Psoas muscle (tissue), 7 donors: ENCODE measurements at regions not wholly inside any gene's neighbourhood (a gene's known extent, or its start where the extent isn't known, plus 50 kb on each side); places are given as distances from the start of the nearest gene placed in this dataset.
A peak's percentile ranks its signal among the peaks of the same experiment; 100 is the strongest.
"Not testable (repeated sequence)": the region's sequence is repeated elsewhere in the genome, so short reads cannot be mapped to it uniquely, and the experiment has no call there.

Source experiments
- ATAC-seq, 4 donors: fragments of 200-7000 bp; cut with Tn5 transposase; one replicate each; pipeline ENCODE4 v1.9.1; 2020; ENCODE audit warnings: moderate library complexity in 3 of 4, mild to moderate bottlenecking in 2 of 4
- DNase-seq, 2 donors: peaks; one replicate each; pipeline ENCODE4 v3.0.0-alpha.2; 2020
- H3K27ac ChIP-seq: fragments of 200-600 bp; one replicate; pipeline ENCODE4 v1.8.0; 2022
- H3K27me3 ChIP-seq, 3 donors: fragments of 200-600 bp in 1 of 3; one replicate each; pipeline versions ENCODE4 v1.6.1 to v1.8.0; 2013 to 2022; ENCODE audit warnings: low read length in 2 of 3, mild to moderate bottlenecking in 2 of 3, moderate library complexity in 1 of 3; ENCODE audit not compliant: insufficient read depth in 3 of 3
- H3K36me3 ChIP-seq, 2 donors: fragments of 200-600 bp in 1 of 2; one replicate each; pipeline versions ENCODE4 v1.6.1 to v1.8.0; 2013 to 2022; ENCODE audit warnings: low read depth in 1 of 2, mild to moderate bottlenecking in 1 of 2, moderate library complexity in 1 of 2; ENCODE audit not compliant: insufficient read depth in 1 of 2
- H3K4me1 ChIP-seq: fragments of 200-600 bp; one replicate; pipeline ENCODE4 v1.8.0; 2022
- H3K4me3 ChIP-seq: fragments of 200-600 bp; one replicate; pipeline ENCODE4 v1.8.0; 2022; ENCODE audit warnings: mild to moderate bottlenecking
- H3K9me3 ChIP-seq: fragments of 200-600 bp; one replicate; pipeline ENCODE4 v1.8.0; 2022
- CTCF ChIP-seq: fragments of 200-600 bp; IDR thresholded peaks from one replicate; pipeline ENCODE4 v1.8.0; 2022; ENCODE audit warnings: antibody characterized with exemption
- WGBS, 3 donors: extraction: QIAGEN DNeasy Blood & Tissue Kit; methylation state at CpG; one replicate each; pipeline versions ENCODE4 v1.1.6 to v1.1.7; 2013; 5-methylcytosine and 5-hydroxymethylcytosine counted together
- intact Hi-C, 2 donors: fragments of 100-400 bp; cut with DNase I; formaldehyde crosslinking; loops; one replicate each; pipeline versions ENCODE4 v1.11.0 to v1.14.2; 2022
- donor health status: healthy with polysubstance abuse.
- donor health status: DM: no; HTN: no; CAD: no; lungs with moderate emphysema.
- donor health status: Bipolar disorder and iron deficiency.
- donor health status: healthy.
- donor health status: DM: yes; HTN: yes; CAD: no.
- donor health status: DM: no; HTN: no; CAD: no.
- donor health status: DM: yes; HTN: yes; CAD: no.

- WGBS, 3 donors, result 89 to 100% (median 94%) methylated on average over 1 of the region's 1 CpG
- no peak for TF ChIP-seq CTCF
- ATAC-seq (no peak), DNase-seq (no peak)
- Histone ChIP-seq H3K27ac (no peak overlapping the region), H3K36me3 (no peaks in the 10 kb centered on the region), H3K4me3 (no peak overlapping the region), H3K9me3 (no peaks in the 10 kb centered on the region), H3K27me3 (no peaks in the 10 kb centered on the region), H3K4me1 (no peaks in the 10 kb centered on the region)
- intact Hi-C loops, result no loop called here
Observed at GRCh38 chr9:110008663-110009062, 199.3 kb downstream of the C9orf152 start.

- Histone ChIP-seq H3K4me3 (no peak overlapping the region), H3K4me1 (peaks cover 5% of the 10 kb centered on the region), H3K36me3 (no peaks in the 10 kb centered on the region), H3K27ac (no peak overlapping the region), H3K9me3 (no peaks in the 10 kb centered on the region), H3K27me3 (no peaks in the 10 kb centered on the region)
- 71 to 74% (median 73%) methylated on average over 12 of the region's 12 CpGs for WGBS, 3 donors
- intact Hi-C loops, result no loop called here
- DNase-seq, result no peak
- no peak for ATAC-seq
- no peak for TF ChIP-seq CTCF
Observed at GRCh38 chr9:110011628-110012320, 196.2 kb downstream of the C9orf152 start.

GRCh38 chr9:110013064-110013463, 194.9 kb downstream of the C9orf152 start:
- H3K4me1 ChIP-seq, result peaks cover 5% of the 10 kb centered on the region
- no peaks in the 10 kb centered on the region for H3K27me3 ChIP-seq
- ATAC-seq, result no peak
- intact Hi-C loops, result no loop called here
- H3K9me3 ChIP-seq, result no peaks in the 10 kb centered on the region
- H3K4me3 ChIP-seq, result no peak overlapping the region
- H3K36me3 ChIP-seq, result no peaks in the 10 kb centered on the region
- WGBS, 3 donors, result 44 to 97% (median 91%) methylated on average over 1 of the region's 1 CpG
- no peak overlapping the region for H3K27ac ChIP-seq
- DNase-seq, result no peak
- TF ChIP-seq CTCF, result no peak

- intact Hi-C loops, result no loop called here
- ATAC-seq, result peak in 2 of 4 donors; percentile 49 to 57
- H3K4me1 ChIP-seq, result peaks cover 5% of the 10 kb centered on the region
- H3K27me3 ChIP-seq, result no peaks in the 10 kb centered on the region
- no peaks in the 10 kb centered on the region for H3K9me3 ChIP-seq
- WGBS, 3 donors, result 47 to 48% (median 48%) methylated on average over 5 of the region's 5 CpGs
- no peaks in the 10 kb centered on the region for H3K36me3 ChIP-seq
- no peak for TF ChIP-seq CTCF
- DNase-seq, result no peak
- H3K4me3 ChIP-seq, result no peak overlapping the region
- peak overlapping the region; percentile 47 for H3K27ac ChIP-seq
Observed at GRCh38 chr9:110015759-110016158, 192.2 kb downstream of the C9orf152 start.

- ATAC-seq, result peak in 1 of 4 donors; percentile 8
- peaks cover 5% of the 10 kb centered on the region for H3K4me1 ChIP-seq
- H3K27ac ChIP-seq, result peak overlapping the region; percentile 47
- no peaks in the 10 kb centered on the region for H3K27me3 ChIP-seq
- TF ChIP-seq CTCF, result no peak
- 86 to 99% (median 89%) methylated on average over 2 of the region's 2 CpGs for WGBS, 3 donors
- H3K36me3 ChIP-seq, result no peaks in the 10 kb centered on the region
- no peak overlapping the region for H3K4me3 ChIP-seq
- H3K9me3 ChIP-seq, result no peaks in the 10 kb centered on the region
- no peak for DNase-seq
- intact Hi-C loops, result no loop called here
Observed at GRCh38 chr9:110016340-110016739, 191.6 kb downstream of the C9orf152 start.

DNA sequence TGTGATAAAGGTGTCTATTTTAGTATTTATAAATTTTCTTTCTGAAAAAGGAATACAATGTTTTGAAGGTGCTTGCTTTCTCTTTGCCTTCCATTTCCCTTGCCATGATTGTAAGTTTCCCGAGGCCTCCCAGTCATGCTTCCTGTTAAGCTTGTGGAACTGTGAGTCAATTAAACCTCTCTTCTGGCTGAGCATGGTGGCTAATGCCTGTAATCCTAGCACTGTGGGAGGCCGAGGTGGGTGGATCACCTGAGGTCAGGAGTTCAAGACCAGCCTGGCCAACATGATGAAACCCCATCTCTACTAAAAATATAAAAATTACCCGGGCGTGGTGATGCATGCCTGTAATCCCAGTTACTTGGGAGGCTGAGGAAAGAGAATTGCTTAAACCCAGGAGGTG, 187.7 kb downstream of the C9orf152 start:
- H3K27me3 ChIP-seq, H3K9me3 ChIP-seq, H3K27ac ChIP-seq, H3K4me1 ChIP-seq, ATAC-seq, H3K4me3 ChIP-seq, DNase-seq, H3K36me3 ChIP-seq, intact Hi-C loops: not testable (repeated sequence)
- WGBS, 3 donors, result 49 to 64% (median 53%) methylated on average over 4 of the region's 4 CpGs
